Cerebellar nuclear complex (tissue), 1 donor: ENCODE measurements at regions not wholly inside any gene's neighbourhood (a gene's known extent, or its start where the extent isn't known, plus 50 kb on each side); places are given as distances from the start of the nearest gene placed in this dataset.

ENCODE experiments used
- DNase-seq, 2 experiments: peaks; one replicate each; lab custom pipeline; 2025; lab: John Stamatoyannopoulos, UW

DNA sequence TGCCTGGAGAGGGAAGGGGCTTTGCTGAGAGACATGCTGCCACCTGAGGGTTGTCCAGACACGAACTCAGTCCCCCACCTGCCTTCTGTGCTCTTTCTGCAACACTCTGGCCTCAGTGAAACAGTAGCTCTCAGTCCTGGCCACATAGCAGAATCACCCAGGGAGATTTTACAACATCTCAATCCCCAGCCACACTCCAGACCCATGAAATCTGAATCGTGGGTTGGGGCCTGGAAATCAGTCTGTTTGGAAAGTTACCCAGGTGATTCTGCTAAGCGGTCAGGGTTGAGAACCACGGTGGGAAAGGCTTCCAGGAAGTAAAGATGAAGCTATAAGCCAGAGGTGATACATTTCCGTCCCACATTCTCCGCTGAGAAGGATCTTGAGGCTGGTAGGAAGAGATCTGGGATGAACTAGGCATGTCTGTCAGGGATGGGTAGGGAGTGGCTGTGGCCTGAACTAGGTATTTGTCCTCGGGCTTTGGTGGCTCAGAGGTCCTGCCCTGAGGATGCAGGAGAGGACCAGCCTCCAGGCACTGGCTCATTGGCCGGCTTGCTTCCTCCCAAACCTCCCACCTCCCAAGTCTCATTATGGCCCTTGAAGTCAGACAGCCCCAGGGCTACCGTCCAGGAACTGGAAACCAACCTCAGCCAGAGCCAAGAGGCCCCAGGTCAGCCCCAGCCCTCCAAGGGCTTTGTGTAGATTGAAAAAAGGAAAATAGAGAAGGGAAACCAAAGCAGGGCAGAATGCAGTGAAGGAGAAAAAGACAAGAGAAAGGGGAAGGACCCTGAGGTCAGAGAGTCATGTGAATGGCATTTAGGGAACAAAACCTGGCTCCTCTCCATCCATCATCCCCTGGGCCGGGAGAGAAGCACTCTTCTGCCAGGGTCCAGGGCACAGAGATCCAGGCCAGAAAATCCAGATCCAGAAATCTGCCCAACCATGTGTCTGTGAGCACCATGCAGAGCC, 119.6 kb downstream of the ZFP36L2 start:
- DNase-seq: no peak

DNA sequence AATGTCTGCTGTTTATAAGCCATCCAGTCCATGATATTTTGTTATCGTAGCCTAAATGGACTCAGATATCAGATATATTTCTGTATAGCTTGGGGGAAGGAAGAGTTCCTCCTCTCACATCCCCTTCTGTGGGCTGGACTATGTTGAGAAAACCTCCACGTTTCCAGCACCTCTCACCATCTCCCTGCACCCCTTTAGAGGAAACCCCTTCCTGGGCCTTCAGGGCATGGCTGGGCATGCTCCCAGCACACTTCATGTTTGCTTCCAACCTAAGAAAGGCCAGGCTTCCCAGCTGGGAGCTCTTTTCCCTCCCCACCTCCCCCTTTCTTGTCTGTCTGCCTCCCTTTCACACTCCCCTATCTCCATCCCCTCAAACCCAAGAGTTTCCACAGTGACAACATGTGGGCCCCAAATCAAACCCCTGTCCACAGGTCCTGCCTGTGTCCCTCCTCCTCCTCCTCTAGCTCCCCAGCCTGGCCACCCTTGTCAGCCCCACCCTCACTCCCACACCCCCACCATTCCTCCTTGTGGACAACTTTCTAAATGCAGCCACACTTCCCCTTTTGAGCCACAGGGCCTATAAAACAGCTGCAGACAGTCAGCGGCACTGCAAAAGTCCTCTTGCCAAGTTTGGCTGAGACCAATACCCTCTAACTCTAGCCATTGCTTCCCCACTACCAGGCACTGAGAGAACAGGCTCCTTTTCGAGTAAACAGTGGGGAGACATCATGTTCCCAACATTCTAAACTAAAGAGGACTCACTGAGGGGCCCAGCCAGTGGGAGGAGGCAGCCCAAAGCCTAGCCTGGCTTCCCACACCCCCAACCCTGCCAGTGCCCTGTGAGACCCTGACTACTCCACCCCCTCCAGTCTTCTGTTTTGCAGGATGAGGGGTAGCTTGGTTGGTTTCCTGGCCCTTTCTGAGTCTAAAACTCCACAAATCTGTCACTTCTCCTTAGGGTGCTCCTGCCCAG, 120.5 kb downstream of the ZFP36L2 start:
- DNase-seq: no peak

DNA sequence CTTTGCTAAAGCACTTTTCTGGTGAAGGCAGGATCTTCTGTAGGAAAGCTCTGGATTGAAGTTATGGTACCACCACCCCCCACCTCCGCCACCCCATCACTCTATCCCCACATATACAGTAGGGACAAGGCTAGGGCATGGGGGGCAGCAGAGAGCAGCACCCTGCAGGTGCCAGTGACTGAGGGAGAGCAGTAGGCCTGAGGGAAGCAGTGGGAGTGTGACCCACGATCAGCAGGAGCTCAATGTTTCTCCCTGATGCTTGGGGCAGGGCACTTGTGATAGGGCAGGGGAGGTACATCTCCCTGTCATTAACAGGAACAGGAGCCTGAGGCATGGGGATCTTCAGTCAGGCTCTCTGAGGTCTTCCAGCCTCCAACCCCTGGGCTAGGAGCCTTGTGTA, 121.6 kb downstream of the ZFP36L2 start:
- no peak for DNase-seq

DNA sequence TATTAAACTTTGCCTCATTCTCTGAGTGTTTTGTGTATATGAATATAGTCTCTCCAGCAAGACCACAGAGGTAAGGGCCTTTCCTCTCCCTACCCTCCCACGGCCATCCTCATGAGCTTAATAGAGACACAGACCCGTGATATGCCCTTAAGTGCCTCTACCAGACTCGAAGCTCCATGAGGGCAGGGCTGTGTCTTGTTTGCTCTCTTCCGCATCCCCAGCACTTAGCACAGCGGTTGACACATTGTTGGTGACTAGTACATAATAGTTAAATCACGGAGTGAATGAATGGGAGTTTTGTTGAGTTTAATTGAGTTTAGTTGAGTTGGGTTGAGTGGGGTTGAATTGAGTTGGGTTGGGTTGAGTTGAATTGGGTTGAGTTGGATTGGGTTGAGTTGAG, 122.3 kb downstream of the ZFP36L2 start:
- DNase-seq: no peak

DNA sequence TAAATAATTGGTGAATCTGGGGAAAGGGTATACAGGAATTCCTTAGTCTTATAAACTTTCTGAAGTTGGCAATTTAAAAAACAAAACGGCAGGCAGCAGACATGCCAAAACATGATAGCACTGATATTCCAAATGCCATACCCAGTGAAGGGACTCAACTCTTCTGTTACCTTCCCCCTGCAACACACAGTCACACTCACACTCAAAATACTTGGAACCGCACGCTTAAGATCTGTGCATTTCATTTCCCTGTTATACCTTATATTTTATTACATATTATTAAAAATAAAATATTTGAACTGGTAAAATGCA, 123.4 kb downstream of the ZFP36L2 start:
- no peak for DNase-seq

DNA sequence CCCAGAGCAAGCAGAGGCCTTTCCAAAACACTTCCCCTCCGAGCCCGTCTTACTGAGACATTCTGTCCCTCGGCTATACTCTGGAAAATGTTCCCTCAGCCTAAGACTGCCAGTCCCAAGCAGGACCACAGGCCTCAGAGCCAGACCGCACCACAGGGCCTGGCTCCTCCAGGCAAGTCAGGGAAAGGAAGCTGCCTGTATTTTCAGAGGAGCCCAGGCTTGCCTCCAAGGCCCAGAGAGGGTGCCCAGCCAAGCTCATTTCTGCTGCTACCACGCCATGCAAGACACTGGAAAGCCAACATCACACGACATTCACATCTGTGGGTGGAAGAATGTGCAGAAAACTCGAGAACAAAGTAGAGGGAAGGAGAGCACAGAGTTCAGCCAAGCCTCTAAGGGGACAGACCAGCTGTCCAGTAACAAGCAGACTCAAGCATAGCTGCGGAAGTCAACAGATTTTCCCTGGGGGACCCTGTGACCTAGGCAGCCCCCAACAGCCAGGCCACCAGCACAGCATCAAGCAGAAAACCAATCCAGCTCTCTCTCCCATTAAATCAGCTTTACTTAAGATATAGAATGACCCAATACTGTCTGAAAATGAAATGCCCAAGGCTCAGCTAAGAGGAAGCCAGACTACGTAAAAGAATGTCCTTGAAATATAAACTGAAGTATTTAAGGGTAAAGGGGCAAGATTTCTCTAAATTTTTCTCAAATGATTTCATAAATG, 123.9 kb downstream of the ZFP36L2 start:
- no peak for DNase-seq

DNA sequence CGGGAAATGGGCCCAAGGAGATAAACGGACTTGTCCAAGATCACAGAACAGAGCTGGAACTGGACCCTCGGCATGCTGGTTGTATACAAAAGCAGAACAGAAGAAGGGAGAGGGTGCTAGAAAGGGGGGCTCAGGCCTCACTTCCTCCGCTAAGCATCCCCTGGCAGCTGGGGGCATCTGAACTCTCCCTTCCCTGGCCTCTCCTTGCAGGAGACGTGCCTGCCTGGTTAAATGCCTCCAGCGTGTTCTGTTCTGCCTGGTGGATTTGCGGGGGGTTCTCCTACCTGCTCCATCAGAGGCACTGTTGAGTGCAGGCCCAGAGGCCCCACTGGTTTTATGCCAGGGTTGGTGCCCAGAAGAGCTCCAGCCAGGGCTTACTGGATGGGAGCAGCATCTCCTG, 124.7 kb downstream of the ZFP36L2 start:
- no peak for DNase-seq

DNA sequence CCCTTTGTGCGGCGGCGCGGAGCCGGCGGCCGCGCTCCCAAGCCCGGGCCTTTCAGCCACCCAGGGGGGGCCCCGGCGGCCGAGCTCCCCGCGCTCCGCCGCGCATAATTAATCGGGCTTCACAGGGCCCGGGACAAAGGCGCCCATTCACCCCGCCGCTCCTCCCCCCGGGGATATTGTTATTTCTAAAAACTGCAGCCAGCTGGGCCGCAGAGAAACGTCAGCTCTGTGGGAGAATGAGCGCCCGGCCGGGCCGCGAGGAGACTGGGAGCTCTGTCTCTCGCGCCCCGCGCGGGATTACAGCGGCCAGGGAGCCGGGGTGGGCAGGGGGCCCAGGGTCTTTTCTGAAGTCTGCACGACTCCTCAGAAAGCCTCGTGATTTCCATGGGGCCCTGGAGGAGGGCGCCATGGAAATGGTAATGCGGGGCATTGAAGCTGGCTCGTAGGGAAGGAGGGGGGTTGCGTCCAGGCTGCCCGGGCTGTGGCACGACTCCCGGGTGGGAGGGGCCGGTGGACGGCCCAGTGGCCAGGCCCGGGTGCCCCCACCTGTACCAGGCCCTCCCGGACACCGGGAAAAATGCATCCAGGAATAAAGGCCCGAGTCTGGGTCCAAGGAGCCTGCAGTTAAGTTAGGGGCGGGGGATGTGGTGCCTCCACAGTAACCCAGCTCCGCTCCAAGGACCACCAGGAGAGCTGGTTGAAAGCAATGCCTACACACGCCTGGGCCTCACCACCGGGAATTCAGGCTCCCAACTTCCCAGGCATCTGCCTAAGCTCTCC, 125.3 kb downstream of the ZFP36L2 start:
- DNase-seq: no peak

DNA sequence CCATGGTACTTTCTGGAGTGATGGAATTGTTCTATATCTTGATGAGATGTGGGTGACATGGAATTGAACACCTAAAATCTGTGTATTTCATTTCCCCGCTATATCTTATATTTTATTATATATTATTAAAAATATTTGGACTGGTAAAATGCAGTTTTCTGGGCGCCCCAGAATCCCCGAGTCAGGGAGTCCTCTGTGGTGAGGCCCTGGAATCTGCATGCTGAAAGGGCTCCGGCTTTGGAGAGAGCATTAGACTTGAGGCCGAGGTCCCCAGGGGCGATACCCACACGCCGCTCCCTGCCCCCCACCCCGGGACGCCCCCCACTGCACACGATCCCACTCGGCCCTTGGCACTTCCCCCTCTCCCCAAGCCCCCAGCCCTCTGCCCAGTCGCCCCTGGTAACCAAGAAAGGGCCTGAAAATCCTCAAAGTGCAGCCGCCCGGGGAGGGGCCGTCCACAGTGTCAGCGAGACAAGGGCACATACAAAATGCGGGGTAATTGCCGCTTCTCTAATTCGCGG, 126.0 kb downstream of the ZFP36L2 start:
- no peak for DNase-seq

DNA sequence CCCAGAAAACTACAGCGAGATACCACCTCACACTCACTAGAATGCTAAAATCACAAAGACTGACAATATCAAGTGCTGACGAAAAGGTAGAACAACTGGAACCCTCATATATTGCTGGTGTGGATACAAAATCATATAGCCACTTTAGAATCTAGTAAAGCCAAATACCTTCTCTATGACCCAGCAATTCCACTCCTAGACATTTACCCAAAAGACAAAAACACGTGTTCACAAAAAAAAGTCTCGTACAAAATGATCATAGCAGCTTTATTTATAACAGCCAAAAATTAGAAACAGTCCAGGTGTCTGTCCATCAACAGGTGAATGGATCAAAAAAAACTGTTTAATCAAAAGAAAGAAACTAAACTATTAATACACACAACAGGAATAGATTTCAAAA, 126.6 kb downstream of the ZFP36L2 start:
- no peak for DNase-seq

DNA sequence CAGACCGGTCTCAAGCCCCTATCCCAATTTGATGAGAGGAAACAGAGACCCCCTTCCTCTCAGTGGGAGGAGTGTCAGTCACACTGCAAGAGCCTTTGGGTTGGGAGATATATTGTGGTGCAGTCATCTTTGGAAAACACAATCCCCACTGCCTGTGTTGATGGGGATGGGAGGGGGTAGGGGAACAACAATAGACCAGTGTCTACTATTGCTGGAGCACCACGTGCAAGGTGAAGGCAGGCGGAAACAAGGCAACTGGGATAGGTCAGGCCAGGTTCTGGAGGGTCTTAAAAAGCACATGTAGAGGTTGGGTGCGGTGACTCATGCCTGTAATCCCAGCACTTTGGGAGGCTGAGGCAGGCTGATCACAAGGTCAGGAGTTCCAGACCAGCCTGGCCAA, 127.9 kb downstream of the ZFP36L2 start:
- DNase-seq: no peak

DNA sequence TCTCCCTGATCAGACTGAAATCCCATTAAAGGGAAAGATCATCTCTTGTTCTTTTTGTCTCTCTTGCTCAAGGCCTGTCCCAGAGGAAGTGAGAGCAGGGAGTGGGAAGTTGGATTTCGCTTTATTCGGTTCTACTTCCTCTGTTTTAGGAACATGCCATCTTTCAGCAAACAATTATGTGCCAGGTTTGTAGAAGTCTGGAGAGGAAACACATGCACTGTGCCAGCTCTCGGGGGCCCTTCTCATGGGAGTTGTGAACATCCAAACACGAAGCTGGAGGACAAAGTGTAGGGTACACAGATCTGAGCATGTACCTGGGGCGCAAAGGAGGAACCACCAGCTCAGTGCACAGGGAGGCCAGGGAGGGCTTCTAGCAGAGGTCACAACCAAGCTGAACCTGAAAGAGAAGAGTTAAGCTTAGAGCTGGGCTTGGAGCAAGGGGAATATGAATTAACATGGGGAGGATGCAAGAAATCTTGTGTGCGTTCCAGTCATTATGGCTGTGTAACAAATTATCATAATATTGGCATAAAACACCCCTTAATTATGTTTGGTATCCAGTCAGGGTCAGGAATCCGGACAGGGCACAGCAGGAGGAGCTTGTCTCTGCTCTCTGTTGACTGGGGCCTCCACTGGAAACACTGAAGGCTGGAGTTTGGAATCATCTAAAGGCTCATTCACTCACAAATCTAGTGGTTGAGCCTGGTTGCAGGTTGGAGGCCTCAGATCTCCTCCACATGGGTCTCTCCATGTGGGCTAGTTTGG, 128.6 kb downstream of the ZFP36L2 start:
- DNase-seq: no peak

DNA sequence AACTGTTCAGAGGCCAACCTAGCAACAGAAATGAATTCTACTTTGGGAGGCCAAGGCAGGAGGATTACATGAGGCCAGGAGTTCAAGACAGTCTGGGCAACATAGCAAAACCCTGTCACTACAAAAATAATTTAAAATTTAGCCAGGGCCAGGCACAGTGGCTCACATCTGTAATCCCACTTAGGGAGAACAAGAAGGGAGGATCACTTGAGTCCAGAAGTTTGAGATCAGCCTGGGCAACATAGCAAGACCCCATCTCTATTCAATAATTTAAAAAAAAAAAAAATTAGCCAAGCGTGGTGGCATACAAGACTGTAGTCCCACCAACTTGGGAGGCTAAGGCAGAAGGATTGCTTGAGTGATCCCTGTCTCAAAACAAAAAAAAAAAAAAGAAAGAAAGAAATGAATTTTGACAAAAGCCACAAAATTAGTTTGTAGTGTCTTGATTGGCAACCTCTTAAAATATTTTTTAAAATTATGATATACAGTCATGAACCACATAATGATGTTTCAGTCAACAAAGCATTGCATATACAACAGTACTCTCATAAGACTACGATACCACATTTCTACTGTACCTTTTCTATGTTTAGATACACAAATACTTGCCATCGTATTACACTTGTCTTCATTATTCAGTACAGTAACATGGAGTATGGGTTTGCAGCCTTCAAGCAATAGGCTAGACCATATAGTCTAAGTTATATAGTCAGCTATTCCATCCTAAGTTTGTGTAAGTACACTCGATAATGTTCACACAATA, 130.7 kb downstream of the ZFP36L2 start:
- DNase-seq: no peak

DNA sequence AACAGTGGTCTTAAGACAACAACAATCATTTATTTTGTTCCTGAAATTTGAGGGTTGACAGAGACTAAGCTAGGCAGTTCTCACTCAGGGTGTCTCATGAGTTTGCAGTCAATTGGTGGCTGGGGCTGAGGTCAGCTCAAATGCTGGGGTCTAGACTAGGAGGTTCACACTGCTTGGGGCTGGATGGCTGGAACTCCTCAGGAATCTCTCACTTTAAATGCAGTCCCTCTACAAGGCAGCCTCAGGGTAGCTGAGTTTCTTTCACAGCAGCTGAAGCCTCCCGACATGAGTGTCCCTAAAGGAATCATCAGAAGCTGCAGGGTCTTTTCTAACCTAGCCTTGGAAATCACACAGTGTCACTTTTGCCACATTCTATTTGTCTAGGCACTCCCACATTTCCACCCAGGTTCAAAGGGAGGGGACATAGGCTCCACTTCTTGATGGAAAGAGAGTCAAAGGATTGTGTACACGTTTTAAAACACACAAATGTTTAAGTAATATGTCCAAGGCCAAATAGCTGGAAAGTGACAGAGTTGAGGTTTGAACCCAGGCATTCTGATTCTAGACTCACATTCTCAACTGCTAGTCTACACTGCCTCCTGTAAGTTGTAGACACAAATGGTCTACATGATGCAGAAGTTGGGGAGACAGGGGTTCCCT, 133.8 kb downstream of the ZFP36L2 start:
- DNase-seq: no peak

DNA sequence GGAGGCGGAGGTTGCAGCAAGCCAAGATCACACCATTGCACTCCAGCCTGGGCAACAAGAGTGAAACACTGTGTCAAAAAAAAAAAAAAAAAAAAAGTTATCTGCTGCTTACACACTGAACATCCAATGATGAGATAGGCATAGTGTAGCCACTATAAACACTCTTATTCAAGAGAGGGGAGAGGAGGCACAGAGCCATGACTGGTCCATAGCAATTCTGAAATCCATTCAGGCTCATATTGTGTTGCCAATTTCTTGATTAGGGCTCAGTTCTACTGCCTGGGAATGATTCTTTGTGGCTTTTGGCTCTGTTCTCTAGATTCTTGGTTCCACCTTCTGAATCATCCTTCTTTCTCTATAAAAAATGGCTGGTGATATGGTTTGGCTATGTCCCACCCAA, 136.1 kb downstream of the ZFP36L2 start:
- DNase-seq: no peak

DNA sequence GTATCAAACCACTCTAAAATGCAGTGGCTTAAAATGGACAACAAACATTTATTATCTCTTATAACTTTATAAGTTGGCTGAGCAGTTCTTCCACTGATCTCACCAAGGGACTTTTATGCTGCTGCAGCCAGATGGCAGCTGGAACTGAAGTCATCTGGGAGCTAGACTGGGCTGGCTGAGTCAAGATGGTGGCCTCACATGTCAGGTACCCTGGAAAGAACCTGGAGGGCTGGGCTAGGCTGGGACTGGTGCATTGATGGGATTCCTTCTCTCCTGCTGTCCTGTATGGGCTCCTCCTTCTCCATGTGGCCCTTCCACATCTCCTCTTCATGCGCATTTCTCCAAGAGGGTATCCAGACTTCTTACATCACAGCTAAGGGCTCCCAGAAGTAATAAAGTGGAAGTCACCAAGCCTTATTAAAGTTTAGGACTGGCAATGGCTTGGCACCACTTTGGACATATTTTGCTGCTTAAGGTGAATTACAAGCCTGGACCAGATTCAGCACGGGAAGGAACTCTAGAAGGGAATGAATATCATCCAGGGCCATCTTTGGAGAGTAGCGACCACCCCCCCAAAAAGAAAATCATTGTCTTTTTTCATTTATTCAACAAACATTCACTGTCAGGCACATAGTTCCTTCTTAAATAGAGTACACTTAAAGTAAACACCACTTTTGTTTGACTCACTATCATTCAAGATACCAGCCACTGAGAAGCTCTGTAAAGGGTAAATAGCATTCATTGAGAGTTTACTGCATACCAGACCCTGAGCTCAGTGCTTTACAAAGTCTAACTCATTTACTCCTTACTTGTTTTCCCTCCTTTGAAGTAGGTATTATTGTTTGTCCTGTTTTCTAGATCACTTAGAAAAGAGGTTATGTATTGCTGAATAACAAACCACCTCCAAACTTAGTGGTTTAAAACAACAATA, 138.0 kb downstream of the ZFP36L2 start:
- no peak for DNase-seq

DNA sequence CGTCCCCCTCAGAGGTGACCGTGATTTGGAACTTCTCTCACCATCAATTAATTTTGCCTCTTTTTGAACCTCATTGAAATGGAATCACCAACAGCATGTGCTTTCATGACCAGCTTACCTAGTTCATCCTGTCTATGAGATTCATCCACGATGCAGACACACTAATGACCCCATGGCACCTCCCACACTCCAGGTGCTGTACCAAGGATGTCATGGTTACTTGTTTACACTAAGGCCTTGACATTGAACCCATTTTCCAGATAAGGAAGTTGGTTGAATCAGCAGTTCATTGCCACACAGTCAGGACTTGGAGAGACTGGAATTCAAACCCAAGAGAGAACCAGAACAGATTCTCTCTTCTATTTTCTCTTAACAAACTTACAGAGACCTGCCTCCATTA, 139.0 kb downstream of the ZFP36L2 start:
- DNase-seq: no peak
